ENCODE measurements at regions not wholly inside any gene's neighbourhood (a gene's known extent, or its start where the extent isn't known, plus 50 kb on each side); places are given as distances from the start of the nearest gene placed in this dataset.

- TF ChIP-seq, protein P1, sequence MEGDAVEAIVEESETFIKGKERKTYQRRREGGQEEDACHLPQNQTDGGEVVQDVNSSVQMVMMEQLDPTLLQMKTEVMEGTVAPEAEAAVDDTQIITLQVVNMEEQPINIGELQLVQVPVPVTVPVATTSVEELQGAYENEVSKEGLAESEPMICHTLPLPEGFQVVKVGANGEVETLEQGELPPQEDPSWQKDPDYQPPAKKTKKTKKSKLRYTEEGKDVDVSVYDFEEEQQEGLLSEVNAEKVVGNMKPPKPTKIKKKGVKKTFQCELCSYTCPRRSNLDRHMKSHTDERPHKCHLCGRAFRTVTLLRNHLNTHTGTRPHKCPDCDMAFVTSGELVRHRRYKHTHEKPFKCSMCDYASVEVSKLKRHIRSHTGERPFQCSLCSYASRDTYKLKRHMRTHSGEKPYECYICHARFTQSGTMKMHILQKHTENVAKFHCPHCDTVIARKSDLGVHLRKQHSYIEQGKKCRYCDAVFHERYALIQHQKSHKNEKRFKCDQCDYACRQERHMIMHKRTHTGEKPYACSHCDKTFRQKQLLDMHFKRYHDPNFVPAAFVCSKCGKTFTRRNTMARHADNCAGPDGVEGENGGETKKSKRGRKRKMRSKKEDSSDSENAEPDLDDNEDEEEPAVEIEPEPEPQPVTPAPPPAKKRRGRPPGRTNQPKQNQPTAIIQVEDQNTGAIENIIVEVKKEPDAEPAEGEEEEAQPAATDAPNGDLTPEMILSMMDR (IDR thresholded peaks at IDR 0.05; ENCODE audit: low read depth, low read length, poor library complexity, severe bottlenecking) = no peak
- no peak for TF ChIP-seq EZH2phosphoT487 (IDR thresholded peaks at IDR 0.05; ENCODE audit: borderline replicate concordance, low read length)
These were observed 692.0 kb upstream of the ID2 start for GRCh38 chr2:7989823-7990222.

All from DOHH2 (cell line).